ENCODE measurements at regions not wholly inside any gene's neighbourhood (a gene's known extent, or its start where the extent isn't known, plus 50 kb on each side); places are given as distances from the start of the nearest gene placed in this dataset.
"Not testable (repeated sequence)": the region's sequence is repeated elsewhere in the genome, so short reads cannot be mapped to it uniquely, and the experiment has no call there.

GRCh38 chr1:177423090-177423489, 252.3 kb downstream of the BRINP2 start:
- TF ChIP-seq POLR2A (IDR thresholded peaks at IDR 0.05) (no peak), CTCF (IDR thresholded peaks at IDR 0.05) (no peak), POLR2AphosphoS5 (IDR thresholded peaks at IDR 0.05) (no peak), EP300 (IDR thresholded peaks at IDR 0.05) (no peak)
- no peaks in the 10 kb centered on the region for H3K4me1 ChIP-seq
- no peak overlapping the region for H3K27ac ChIP-seq
- H3K36me3 ChIP-seq: no peaks in the 10 kb centered on the region
- H3K27me3 ChIP-seq: no peaks in the 10 kb centered on the region
- intact Hi-C loops (cut with DNase I; ENCODE audit: low total_unique reads): no loop called here
- H3K9me3 ChIP-seq: no peaks in the 10 kb centered on the region
- no peak overlapping the region for H3K4me3 ChIP-seq
- WGBS, 5 donors: 30 to 38% (median 36%) methylated on average over 2 of the region's 2 CpGs
- DNase-seq: peak in 1 of 2 donors; percentile 64

- intact Hi-C loops (cut with DNase I; ENCODE audit: low total_unique reads): no loop called here
- H3K4me3 ChIP-seq: no peak overlapping the region
- WGBS, 5 donors: 49 to 62% (median 53%) methylated on average over 3 of the region's 3 CpGs
- no peaks in the 10 kb centered on the region for H3K27me3 ChIP-seq
- H3K4me1 ChIP-seq: no peaks in the 10 kb centered on the region
- H3K36me3 ChIP-seq: no peaks in the 10 kb centered on the region
- no peak for DNase-seq
- H3K27ac ChIP-seq: no peak overlapping the region
- no peak for TF ChIP-seq CTCF (IDR thresholded peaks at IDR 0.05)
- no peak for TF ChIP-seq POLR2AphosphoS5 (IDR thresholded peaks at IDR 0.05)
- no peak for TF ChIP-seq EP300 (IDR thresholded peaks at IDR 0.05)
- TF ChIP-seq POLR2A (IDR thresholded peaks at IDR 0.05): no peak
- no peaks in the 10 kb centered on the region for H3K9me3 ChIP-seq
Measured at GRCh38 chr1:177413982-177414596, 243.3 kb downstream of the BRINP2 start.

GRCh38 chr1:177411381-177411780, 240.6 kb downstream of the BRINP2 start:
- intact Hi-C loops (cut with DNase I; ENCODE audit: low total_unique reads): no loop called here
- TF ChIP-seq POLR2A (IDR thresholded peaks at IDR 0.05) (no peak), EP300 (IDR thresholded peaks at IDR 0.05) (no peak)
- no peak overlapping the region for H3K27ac ChIP-seq
- no peaks in the 10 kb centered on the region for H3K36me3 ChIP-seq
- 47 to 66% (median 53%) methylated on average over 3 of the region's 3 CpGs for WGBS, 5 donors
- H3K4me1 ChIP-seq: no peaks in the 10 kb centered on the region
- DNase-seq: no peak
- no peaks in the 10 kb centered on the region for H3K27me3 ChIP-seq
- no peak overlapping the region for H3K4me3 ChIP-seq
- H3K9me3 ChIP-seq: no peaks in the 10 kb centered on the region

- Histone ChIP-seq H3K9me3 (no peaks in the 10 kb centered on the region), H3K4me3 (no peak overlapping the region), H3K36me3 (no peaks in the 10 kb centered on the region), H3K27ac (no peak overlapping the region), H3K27me3 (no peaks in the 10 kb centered on the region), H3K4me1 (no peaks in the 10 kb centered on the region)
- intact Hi-C loops (cut with DNase I; ENCODE audit: low total_unique reads): no loop called here
- TF ChIP-seq POLR2AphosphoS5 (IDR thresholded peaks at IDR 0.05): no peak
- no peak for TF ChIP-seq EP300 (IDR thresholded peaks at IDR 0.05)
- TF ChIP-seq POLR2A (IDR thresholded peaks at IDR 0.05): no peak
- TF ChIP-seq CTCF (IDR thresholded peaks at IDR 0.05): no peak
- DNase-seq: no peak
- WGBS, 5 donors: 68 to 78% (median 75%) methylated on average over 5 of the region's 5 CpGs
Measured at GRCh38 chr1:177410179-177410766, 239.5 kb downstream of the BRINP2 start.

GRCh38 chr1:177406323-177406722, 235.6 kb downstream of the BRINP2 start:
- H3K4me1 ChIP-seq; H3K27me3 ChIP-seq; H3K36me3 ChIP-seq; intact Hi-C loops (cut with DNase I; ENCODE audit: low total_unique reads); H3K4me3 ChIP-seq; DNase-seq; H3K27ac ChIP-seq; H3K9me3 ChIP-seq: not testable (repeated sequence)
- 72 to 90% (median 81%) methylated on average over 10 to 14 of the region's 14 CpGs for WGBS, 5 donors
